LNCAP (cell line): ENCODE measurements at regions not wholly inside any gene's neighbourhood (a gene's known extent, or its start where the extent isn't known, plus 50 kb on each side); places are given as distances from the start of the nearest gene placed in this dataset.

Source experiments
- CTCF ChIP-seq: fragments of 450-650 bp; IDR thresholded peaks from 2 replicates; pipeline ENCODE4 v1.5.1; 2017; ENCODE audit warnings: mild to moderate bottlenecking

- TF ChIP-seq CTCF: no peak
These were observed 652.3 kb upstream of the ANKRD30A start for GRCh38 chr10:36473122-36473521.

DNA sequence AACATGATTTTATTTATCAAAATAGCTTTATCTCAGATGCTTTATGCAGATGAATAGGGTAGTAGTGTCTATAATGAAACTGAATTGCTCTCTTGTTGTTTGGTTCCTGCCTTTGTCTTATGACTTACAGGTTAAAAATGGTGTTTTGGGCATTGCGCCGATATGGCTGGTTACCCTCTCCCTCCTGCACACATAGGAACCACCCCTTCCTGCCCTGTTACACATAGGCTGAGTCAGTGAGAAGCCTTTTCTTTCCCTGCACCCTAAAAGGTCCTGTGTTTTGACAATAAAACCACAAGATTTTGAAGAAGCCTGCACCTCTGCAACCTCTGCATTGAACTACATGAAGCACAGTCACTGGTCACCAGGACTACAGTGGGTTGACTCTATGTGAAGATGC lies 655.8 kb upstream of the ANKRD30A start:
- no peak for TF ChIP-seq CTCF

DNA sequence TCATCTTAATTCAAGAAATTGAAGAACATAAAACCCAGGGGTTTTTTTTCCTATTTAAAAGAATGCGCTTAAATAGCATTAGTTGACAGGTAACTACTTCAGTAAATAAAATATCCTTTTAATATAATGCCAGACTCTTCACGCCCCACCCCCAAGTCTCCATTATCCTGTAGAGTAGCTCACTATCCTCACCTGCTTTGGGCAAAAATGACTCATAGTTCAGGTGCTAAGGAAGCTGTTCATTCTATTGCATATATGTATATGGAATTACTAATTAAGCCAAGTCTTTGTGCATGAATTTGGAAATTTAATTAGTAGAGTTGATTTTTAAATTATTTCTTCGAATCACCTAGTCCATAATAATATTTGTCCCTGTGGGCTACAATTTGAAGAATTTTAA lies 656.8 kb upstream of the ANKRD30A start:
- no peak for TF ChIP-seq CTCF

DNA sequence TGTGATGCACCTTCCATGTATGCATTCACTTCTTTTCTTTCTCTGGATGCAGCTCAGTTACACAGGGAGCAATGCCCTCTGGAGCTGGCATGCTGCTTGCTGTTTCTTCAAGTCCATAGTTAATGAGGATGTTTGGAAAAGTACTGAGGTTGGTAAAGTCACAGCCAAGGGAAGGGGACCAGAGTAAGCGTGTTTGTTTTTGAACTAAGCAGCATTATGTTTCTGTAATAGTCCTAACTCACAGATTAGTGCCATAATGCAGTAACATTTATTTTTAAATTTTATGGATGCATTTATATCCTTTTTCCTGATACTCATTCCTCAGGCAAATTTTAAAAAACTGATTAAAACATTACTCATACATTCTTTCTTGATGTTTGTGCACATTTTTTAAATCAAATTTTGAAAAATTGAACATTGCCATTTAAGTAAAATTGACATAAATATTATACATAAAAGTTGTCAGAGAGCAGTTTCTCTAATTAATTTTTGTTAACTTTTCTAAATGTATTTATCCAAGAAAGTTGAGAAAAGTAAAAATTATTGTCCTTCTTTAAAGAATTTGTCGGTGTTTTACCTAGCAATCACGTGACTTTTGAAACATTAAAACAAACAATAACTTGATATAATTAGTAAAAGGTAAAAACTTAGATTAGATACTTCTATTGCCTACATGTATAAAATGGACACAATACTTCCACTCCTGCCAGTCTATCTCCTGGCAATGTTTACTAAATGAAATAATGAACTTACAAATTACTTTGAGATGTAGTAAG lies 659.6 kb upstream of the ANKRD30A start:
- TF ChIP-seq CTCF: no peak

DNA sequence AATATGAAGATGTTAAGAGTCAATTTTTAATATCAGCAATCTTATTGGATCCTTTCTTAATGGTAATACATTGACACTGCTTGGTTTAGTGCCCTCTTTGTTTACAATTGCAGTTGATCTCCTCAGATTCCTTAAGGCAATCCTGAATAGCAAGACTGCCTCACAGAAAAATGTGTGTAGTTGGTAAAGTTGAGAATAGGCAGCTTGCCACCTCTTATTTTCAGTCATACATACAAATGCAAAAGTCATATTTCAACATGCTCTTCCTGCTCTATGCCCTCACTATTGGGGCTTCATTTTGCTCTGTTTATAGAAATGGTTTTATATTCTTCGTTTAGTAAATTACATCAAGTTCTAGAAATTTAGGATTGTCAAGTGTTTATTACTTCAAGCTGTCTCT lies 661.1 kb upstream of the ANKRD30A start:
- no peak for TF ChIP-seq CTCF

DNA sequence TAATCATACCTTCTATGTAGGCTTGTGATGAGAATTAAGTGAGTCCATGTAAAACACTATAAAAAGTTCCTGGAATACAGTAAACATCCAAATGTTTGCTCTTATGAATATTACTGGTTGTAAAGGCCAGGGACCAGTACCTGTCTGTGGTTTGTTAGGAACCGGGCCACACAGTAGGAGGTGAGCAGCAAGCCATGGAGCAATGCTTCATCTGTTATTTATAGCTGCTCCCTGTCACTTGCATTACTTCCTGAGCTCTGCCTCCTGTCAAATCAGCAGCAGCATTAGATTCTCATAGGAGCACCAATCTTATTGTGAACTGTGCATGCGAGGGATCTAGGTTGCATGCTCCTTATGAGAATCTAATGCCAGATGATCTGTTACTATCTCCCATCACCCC lies 662.0 kb upstream of the ANKRD30A start:
- TF ChIP-seq CTCF: no peak

DNA sequence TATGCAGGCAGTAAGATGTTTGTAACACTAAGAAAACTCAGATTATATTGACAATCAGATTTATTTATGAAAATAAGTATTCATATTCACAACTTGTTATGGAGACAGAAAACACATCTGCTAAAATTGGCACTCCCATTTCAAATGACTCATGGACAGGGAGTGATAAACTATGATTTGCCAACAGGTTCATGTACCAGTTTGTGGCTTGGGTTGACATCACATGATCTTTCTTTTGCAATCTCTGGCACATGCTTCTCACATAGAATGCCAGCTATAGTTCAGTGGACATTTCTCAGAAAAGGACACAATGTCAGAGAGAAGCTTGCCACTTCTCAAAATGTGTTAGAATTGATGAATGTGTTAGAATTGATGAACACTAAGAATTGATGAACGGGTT lies 663.2 kb upstream of the ANKRD30A start:
- no peak for TF ChIP-seq CTCF

DNA sequence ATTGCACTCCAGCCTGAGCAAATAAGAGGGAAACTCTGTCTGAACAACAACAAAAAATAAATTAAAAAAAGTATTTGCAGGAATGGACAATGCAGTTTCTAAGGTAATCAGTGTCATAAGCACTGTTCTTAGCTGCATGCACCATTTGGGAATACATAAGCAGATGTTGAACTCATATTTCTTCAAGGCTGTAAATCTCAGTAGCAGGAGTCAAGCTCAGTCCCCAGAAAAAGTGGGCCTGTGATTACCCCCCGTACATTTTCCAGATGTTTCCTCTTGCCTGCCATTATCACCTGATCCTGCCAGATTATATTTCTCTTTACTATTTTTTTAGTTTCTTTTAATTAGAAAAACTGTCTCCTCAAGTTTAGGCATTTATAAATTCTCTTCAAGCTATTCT lies 667.6 kb upstream of the ANKRD30A start:
- TF ChIP-seq CTCF: no peak
